HepG2 (cell line): ENCODE measurements at regions not wholly inside any gene's neighbourhood (a gene's known extent, or its start where the extent isn't known, plus 50 kb on each side); places are given as distances from the start of the nearest gene placed in this dataset.

Source experiments
- CBFB ChIP-seq: sonication (generic); formaldehyde crosslinking; IDR thresholded peaks from 2 replicates; pipeline ENCODE4 v1.4.0; 2020; ENCODE audit warnings: missing genetic modification reagents
- EZH2 ChIP-seq: conservative IDR thresholded peaks from 2 replicates; pipeline ENCODE4 v1.6.1; 2012; ENCODE audit warnings: mild to moderate bottlenecking, low read depth, low read length, moderate library complexity
- MLX ChIP-seq: IDR thresholded peaks from 2 replicates; pipeline ENCODE4 v1.6.1; 2016
- NFYB ChIP-seq: sonication (generic); formaldehyde crosslinking; IDR thresholded peaks from 2 replicates; pipeline ENCODE4 v1.4.0; 2020; ENCODE audit warnings: missing genetic modification reagents
- TBL1XR1 ChIP-seq: fragments of 150-350 bp; IDR thresholded peaks from 2 replicates; pipeline ENCODE4 v1.6.1; 2014; ENCODE audit warnings: borderline replicate concordance, low read length; ENCODE audit not compliant: partially characterized antibody
- ZNF260 ChIP-seq: sonication (generic); formaldehyde crosslinking; IDR thresholded peaks from 2 replicates; pipeline ENCODE4 v1.4.0; 2020; ENCODE audit warnings: missing genetic modification reagents, low read depth, mild to moderate bottlenecking, borderline replicate concordance
- TF ChIP-seq, protein P1 (sequence below): sonication (generic); formaldehyde crosslinking; IDR thresholded peaks from 2 replicates; pipeline ENCODE4 v1.5.0; 2020; ENCODE audit warnings: mild to moderate bottlenecking, missing genetic modification reagents, moderate library complexity
- TF ChIP-seq, protein P2 (sequence below): sonication (generic); formaldehyde crosslinking; conservative IDR thresholded peaks from 2 replicates; pipeline ENCODE4 v1.4.0; 2020; ENCODE audit warnings: missing genetic modification reagents
- TF ChIP-seq, protein P3 (sequence below): IDR thresholded peaks from 2 replicates; pipeline ENCODE4 v1.6.1; 2016; ENCODE audit warnings: missing compliant biosample characterization, missing genetic modification reagents, borderline replicate concordance
- TF ChIP-seq, protein P4 (sequence below), 2 experiments: IDR thresholded peaks; 2 replicates each; pipeline ENCODE4 v1.6.1; 2011 to 2012; ENCODE audit warnings: low read length in 2 of 2, borderline replicate concordance in 1 of 2, low read depth in 1 of 2, mild to moderate bottlenecking in 1 of 2, moderate library complexity in 1 of 2

DNA sequence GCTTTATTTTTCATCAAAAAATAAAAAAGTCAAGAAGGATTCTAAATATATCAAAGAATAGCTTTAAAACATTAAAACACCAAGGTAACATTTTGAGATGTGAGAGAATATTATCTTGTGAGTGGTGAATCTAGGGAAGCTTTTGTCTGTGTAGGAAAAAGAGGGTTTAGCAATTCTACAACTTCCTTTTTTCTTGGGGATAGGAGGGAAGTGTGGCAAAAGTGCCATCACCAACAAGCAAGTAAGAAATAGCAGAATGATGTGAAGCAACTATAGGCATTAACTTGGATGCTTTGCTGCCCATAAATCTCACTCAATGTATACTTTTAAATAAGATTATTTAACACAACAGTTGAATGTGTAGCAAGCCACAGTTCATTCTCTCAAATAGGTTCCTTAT, 57.8 kb upstream of the SUCLG2 start:
- TF ChIP-seq, protein P1, sequence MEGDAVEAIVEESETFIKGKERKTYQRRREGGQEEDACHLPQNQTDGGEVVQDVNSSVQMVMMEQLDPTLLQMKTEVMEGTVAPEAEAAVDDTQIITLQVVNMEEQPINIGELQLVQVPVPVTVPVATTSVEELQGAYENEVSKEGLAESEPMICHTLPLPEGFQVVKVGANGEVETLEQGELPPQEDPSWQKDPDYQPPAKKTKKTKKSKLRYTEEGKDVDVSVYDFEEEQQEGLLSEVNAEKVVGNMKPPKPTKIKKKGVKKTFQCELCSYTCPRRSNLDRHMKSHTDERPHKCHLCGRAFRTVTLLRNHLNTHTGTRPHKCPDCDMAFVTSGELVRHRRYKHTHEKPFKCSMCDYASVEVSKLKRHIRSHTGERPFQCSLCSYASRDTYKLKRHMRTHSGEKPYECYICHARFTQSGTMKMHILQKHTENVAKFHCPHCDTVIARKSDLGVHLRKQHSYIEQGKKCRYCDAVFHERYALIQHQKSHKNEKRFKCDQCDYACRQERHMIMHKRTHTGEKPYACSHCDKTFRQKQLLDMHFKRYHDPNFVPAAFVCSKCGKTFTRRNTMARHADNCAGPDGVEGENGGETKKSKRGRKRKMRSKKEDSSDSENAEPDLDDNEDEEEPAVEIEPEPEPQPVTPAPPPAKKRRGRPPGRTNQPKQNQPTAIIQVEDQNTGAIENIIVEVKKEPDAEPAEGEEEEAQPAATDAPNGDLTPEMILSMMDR (CRISPR knock-in tag), result no peak
- no peak for TF ChIP-seq NFYB
- TF ChIP-seq CBFB (CRISPR knock-in tag), result no peak
- TF ChIP-seq ZNF260, result no peak
- TF ChIP-seq, protein P2, sequence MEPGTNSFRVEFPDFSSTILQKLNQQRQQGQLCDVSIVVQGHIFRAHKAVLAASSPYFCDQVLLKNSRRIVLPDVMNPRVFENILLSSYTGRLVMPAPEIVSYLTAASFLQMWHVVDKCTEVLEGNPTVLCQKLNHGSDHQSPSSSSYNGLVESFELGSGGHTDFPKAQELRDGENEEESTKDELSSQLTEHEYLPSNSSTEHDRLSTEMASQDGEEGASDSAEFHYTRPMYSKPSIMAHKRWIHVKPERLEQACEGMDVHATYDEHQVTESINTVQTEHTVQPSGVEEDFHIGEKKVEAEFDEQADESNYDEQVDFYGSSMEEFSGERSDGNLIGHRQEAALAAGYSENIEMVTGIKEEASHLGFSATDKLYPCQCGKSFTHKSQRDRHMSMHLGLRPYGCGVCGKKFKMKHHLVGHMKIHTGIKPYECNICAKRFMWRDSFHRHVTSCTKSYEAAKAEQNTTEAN (CRISPR knock-in tag), result no peak
- TF ChIP-seq EZH2, result no peak
- TF ChIP-seq, protein P3, sequence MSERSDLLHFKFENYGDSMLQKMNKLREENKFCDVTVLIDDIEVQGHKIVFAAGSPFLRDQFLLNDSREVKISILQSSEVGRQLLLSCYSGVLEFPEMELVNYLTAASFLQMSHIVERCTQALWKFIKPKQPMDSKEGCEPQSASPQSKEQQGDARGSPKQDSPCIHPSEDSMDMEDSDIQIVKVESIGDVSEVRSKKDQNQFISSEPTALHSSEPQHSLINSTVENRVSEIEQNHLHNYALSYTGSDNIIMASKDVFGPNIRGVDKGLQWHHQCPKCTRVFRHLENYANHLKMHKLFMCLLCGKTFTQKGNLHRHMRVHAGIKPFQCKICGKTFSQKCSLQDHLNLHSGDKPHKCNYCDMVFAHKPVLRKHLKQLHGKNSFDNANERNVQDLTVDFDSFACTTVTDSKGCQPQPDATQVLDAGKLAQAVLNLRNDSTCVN (CRISPR knock-in tag), result no peak
- TF ChIP-seq MLX (CRISPR knock-in tag), result no peak
- TF ChIP-seq, protein P4, sequence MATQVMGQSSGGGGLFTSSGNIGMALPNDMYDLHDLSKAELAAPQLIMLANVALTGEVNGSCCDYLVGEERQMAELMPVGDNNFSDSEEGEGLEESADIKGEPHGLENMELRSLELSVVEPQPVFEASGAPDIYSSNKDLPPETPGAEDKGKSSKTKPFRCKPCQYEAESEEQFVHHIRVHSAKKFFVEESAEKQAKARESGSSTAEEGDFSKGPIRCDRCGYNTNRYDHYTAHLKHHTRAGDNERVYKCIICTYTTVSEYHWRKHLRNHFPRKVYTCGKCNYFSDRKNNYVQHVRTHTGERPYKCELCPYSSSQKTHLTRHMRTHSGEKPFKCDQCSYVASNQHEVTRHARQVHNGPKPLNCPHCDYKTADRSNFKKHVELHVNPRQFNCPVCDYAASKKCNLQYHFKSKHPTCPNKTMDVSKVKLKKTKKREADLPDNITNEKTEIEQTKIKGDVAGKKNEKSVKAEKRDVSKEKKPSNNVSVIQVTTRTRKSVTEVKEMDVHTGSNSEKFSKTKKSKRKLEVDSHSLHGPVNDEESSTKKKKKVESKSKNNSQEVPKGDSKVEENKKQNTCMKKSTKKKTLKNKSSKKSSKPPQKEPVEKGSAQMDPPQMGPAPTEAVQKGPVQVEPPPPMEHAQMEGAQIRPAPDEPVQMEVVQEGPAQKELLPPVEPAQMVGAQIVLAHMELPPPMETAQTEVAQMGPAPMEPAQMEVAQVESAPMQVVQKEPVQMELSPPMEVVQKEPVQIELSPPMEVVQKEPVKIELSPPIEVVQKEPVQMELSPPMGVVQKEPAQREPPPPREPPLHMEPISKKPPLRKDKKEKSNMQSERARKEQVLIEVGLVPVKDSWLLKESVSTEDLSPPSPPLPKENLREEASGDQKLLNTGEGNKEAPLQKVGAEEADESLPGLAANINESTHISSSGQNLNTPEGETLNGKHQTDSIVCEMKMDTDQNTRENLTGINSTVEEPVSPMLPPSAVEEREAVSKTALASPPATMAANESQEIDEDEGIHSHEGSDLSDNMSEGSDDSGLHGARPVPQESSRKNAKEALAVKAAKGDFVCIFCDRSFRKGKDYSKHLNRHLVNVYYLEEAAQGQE (IDR thresholded peaks at IDR 0.05; ENCODE audit: borderline replicate concordance in 1 of 2, low read depth in 1 of 2, low read length in 2 of 2), result no peak
- TF ChIP-seq TBL1XR1, result no peak
